ENCODE measurements at regions not wholly inside any gene's neighbourhood (a gene's known extent, or its start where the extent isn't known, plus 50 kb on each side); places are given as distances from the start of the nearest gene placed in this dataset.

DNA sequence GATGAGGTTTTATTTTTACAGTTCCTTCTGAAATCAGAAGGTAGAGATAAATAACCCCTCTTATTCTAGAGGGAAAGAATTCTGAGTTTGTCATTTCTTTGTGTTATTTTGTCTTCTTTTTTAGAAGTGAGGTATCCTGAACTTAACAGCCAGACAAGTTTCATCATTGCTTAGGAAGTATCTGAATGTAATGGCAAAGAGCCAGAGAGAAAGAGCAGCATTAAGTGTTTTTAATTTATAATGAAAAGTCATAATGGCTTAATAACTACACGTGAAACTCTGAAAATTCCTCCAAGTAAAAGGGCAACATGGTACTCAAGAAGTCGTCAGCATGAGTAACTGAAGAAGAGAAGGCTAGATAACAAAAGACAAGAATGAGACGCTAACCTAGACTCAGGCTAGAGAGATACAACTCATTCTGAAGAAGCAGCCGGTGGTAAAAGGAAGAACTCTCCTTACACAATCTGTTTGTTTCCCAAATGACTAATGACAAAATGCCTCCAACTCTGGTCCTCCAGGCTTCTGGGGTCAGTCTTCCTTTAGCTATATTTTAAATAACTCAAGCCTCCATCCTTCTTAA is 116.2 kb upstream of the NECTIN3 start:
- DNase-seq (ENCODE audit: low read depth): no peak
- TF ChIP-seq, protein P1, sequence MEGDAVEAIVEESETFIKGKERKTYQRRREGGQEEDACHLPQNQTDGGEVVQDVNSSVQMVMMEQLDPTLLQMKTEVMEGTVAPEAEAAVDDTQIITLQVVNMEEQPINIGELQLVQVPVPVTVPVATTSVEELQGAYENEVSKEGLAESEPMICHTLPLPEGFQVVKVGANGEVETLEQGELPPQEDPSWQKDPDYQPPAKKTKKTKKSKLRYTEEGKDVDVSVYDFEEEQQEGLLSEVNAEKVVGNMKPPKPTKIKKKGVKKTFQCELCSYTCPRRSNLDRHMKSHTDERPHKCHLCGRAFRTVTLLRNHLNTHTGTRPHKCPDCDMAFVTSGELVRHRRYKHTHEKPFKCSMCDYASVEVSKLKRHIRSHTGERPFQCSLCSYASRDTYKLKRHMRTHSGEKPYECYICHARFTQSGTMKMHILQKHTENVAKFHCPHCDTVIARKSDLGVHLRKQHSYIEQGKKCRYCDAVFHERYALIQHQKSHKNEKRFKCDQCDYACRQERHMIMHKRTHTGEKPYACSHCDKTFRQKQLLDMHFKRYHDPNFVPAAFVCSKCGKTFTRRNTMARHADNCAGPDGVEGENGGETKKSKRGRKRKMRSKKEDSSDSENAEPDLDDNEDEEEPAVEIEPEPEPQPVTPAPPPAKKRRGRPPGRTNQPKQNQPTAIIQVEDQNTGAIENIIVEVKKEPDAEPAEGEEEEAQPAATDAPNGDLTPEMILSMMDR (IDR thresholded peaks at IDR 0.05; ENCODE audit: insufficient read depth, low read depth, low read length, missing control alignments): no peak

GRCh38 chr3:110956081-110956480 is 115.5 kb upstream of the NECTIN3 start:
- no peak for DNase-seq (ENCODE audit: low read depth)
- H3K4me3 ChIP-seq (ENCODE audit: low read depth, low read length): no peak overlapping the region
- TF ChIP-seq, protein P1 (IDR thresholded peaks at IDR 0.05; ENCODE audit: insufficient read depth, low read depth, low read length, missing control alignments): no peak

More for the DNA sequence above, 116.2 kb upstream of the NECTIN3 start:
- H3K4me3 ChIP-seq (ENCODE audit: low read depth, low read length): no peak overlapping the region

DNA sequence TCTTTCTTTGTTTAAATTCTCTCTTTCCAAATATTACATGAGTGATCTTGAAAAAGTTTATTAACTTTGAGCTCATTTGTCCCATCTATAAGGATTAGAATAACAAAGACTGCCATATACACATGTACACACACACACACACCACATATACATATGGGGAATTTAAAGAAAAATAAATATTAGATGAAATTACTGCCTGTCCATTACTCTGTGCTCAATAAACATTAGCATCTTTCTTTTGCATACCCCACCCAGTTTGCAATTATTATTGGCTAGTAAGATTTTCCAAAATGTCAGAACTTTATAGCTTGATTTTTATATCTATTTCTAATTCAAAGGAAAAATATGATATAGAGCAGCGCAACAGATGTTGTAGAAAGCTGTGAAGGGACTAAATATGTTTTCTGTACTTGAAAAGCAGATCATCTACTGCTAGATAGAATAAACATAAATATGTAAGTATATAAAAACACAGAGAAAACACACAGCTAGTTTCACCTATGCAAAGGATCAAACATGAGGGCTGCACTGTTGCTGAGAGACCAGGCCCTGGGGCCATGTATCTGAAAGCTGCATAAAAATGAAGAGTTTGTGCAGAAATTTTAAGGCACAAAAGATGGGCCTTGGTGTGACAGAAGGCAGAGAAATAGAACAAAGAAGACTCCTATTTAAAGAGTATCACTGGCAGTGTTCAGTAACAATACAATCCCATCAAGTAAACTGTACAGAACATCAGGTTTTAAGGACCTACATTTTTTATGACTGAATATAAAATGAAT is 114.2 kb upstream of the NECTIN3 start:
- DNase-seq (ENCODE audit: low read depth): no peak
- no peak overlapping the region for H3K4me3 ChIP-seq (ENCODE audit: low read depth, low read length)
- TF ChIP-seq, protein P1 (IDR thresholded peaks at IDR 0.05; ENCODE audit: insufficient read depth, low read depth, low read length, missing control alignments): no peak

DNA sequence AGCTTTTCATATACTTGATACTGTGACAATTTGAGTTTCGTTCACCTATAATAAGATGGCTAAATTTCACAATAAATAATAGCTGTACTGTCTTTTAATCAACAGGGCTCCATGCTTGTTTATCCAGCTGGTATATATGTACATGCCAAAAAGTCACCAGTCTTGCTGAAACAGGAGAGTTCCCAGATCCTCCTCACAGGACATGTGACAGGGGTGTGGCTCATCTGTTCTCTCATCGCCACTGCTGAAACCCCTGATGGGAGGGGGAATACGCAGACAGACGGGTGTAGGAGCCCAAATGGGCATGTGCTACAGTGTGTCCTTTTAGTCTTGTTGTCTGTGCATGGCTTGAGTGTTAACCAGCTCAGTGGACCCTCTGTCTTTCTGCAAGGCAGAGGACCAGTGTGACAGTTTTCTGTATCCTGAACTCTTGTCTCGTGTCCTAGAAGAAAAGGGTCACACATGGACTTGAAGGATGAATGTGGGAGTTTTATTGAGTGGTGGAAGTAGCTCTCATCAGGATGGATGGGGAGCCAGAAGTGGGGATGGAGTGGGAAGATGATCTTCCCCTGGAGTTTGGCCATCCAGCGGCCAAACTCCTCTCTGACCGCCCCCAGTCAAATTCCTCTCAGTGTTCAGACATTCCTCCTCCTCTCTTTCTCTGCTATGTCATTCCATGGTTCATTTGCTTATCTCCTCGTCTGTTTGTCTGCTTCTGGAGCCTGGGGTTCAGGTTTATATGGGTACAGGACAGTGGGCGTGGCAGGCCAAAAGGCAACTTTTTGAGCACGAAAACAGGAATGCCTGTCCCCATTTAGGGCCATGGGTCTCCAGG is 113.1 kb upstream of the NECTIN3 start:
- H3K4me3 ChIP-seq (ENCODE audit: low read depth, low read length): no peak overlapping the region
- TF ChIP-seq, protein P1 (IDR thresholded peaks at IDR 0.05; ENCODE audit: insufficient read depth, low read depth, low read length, missing control alignments): no peak
- DNase-seq (ENCODE audit: low read depth): no peak

- TF ChIP-seq, protein P1 (IDR thresholded peaks at IDR 0.05; ENCODE audit: insufficient read depth, low read depth, low read length, missing control alignments): no peak
- no peak for DNase-seq (ENCODE audit: low read depth)
- H3K4me3 ChIP-seq (ENCODE audit: low read depth, low read length): no peak overlapping the region
Measured at GRCh38 chr3:110965976-110966375, 105.6 kb upstream of the NECTIN3 start.

- DNase-seq (ENCODE audit: low read depth): no peak
- TF ChIP-seq, protein P1 (IDR thresholded peaks at IDR 0.05; ENCODE audit: insufficient read depth, low read depth, low read length, missing control alignments): no peak
- H3K4me3 ChIP-seq (ENCODE audit: low read depth, low read length): no peak overlapping the region
Measured at GRCh38 chr3:110966966-110967663, 104.5 kb upstream of the NECTIN3 start.
